AG04450 (cell line): ENCODE measurements at regions not wholly inside any gene's neighbourhood (a gene's known extent, or its start where the extent isn't known, plus 50 kb on each side); places are given as distances from the start of the nearest gene placed in this dataset.

Experiments used
- CTCF ChIA-PET: fragments of 300-600, 350-600 bp; formaldehyde crosslinking; extraction: SDS; loops from one replicate; lab custom pipeline; 2022; ENCODE audit warnings: antibody characterized with exemption, inconsistent platforms; lab: Charles Lee
- POLR2A ChIA-PET: fragments of 350-600 bp; formaldehyde crosslinking; extraction: SDS; loops from one replicate; lab custom pipeline; 2021; ENCODE audit warnings: antibody characterized with exemption, inconsistent platforms; lab: Yijun Ruan, JAX
- DNase-seq: peaks from one replicate; pipeline ENCODE4 v3.0.0-alpha.2; 2011; ENCODE audit warnings: low read depth, low spot score
- H3K27ac ChIP-seq: one replicate; pipeline ENCODE4 v1.5.1; 2012; ENCODE audit warnings: low read depth, low read length, control low read depth
- H3K27me3 ChIP-seq: one replicate; pipeline ENCODE4 v1.6.0; 2012; ENCODE audit warnings: low read length; ENCODE audit not compliant: control insufficient read depth, insufficient read depth
- H3K4me3 ChIP-seq: 2 replicates; pipeline ENCODE4 v1.5.1; 2011; ENCODE audit warnings: mild to moderate bottlenecking, low read depth, low read length, control low read depth
- H3K9me3 ChIP-seq: 2 replicates; pipeline ENCODE4 v1.5.1; 2012; ENCODE audit warnings: low read length; ENCODE audit not compliant: control insufficient read depth, insufficient read depth
- TF ChIP-seq, protein P1 (sequence below): IDR thresholded peaks from 2 replicates; pipeline ENCODE4 v1.5.1; 2011; ENCODE audit warnings: low read depth, low read length, control low read depth, inconsistent platforms

DNA sequence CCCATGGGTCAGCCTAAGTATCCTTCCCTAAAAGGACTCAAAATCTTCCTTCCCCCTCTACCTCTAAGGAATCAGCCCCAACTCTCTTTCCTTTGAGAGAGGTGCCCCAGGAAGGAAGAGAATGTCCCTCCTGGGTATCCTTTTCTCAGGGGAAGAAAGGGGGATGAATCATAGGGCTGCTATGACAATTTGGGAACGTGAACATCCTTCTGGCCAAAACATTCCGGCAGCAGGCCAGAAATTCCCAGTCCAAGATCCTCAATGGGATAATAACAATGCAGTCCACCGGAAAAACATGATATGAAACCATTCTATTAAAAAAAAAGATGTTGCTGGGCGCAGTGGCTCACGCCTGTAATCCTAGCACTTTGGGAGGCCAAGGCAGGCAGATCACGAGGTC lies 50.8 kb upstream of the CACNA2D3 start:
- ChIA-PET CTCF (no interaction called here), POLR2A (no interaction called here)
- Histone ChIP-seq H3K9me3 (peaks cover 9% of the 10 kb centered on the region; the same call in 1 of the 2 replicates), H3K27me3 (no peaks in the 10 kb centered on the region), H3K4me3 (no peak overlapping the region), H3K27ac (no peak overlapping the region)
- DNase-seq = no peak
- TF ChIP-seq, protein P1, sequence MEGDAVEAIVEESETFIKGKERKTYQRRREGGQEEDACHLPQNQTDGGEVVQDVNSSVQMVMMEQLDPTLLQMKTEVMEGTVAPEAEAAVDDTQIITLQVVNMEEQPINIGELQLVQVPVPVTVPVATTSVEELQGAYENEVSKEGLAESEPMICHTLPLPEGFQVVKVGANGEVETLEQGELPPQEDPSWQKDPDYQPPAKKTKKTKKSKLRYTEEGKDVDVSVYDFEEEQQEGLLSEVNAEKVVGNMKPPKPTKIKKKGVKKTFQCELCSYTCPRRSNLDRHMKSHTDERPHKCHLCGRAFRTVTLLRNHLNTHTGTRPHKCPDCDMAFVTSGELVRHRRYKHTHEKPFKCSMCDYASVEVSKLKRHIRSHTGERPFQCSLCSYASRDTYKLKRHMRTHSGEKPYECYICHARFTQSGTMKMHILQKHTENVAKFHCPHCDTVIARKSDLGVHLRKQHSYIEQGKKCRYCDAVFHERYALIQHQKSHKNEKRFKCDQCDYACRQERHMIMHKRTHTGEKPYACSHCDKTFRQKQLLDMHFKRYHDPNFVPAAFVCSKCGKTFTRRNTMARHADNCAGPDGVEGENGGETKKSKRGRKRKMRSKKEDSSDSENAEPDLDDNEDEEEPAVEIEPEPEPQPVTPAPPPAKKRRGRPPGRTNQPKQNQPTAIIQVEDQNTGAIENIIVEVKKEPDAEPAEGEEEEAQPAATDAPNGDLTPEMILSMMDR = no peak

DNA sequence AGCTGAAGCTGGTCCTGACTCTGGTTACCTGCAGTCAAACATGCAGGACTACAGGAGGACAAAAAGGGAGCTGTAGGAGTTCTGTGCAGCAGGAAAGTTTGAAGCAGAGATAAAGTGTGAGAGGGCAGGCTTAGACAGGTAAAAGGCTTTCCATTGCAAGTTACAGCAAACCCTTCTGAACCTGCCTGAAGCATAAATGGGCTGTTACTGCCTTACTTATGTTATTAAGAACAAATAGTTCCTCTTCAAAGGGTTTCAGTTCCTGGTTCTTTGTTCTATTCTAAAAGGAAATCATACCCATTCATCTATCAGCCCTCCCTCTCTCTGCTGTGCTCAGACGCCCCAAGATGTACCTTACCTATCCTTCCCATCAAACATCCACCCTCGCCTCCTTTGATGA lies 52.4 kb upstream of the CACNA2D3 start:
- TF ChIP-seq, protein P1 = no peak
- Histone ChIP-seq H3K27me3 (no peaks in the 10 kb centered on the region), H3K27ac (no peak overlapping the region), H3K9me3 (peaks cover 9% of the 10 kb centered on the region; the same call in 1 of the 2 replicates), H3K4me3 (no peak overlapping the region)
- CTCF ChIA-PET = no interaction called here
- no peak for DNase-seq
- POLR2A ChIA-PET = no interaction called here

DNA sequence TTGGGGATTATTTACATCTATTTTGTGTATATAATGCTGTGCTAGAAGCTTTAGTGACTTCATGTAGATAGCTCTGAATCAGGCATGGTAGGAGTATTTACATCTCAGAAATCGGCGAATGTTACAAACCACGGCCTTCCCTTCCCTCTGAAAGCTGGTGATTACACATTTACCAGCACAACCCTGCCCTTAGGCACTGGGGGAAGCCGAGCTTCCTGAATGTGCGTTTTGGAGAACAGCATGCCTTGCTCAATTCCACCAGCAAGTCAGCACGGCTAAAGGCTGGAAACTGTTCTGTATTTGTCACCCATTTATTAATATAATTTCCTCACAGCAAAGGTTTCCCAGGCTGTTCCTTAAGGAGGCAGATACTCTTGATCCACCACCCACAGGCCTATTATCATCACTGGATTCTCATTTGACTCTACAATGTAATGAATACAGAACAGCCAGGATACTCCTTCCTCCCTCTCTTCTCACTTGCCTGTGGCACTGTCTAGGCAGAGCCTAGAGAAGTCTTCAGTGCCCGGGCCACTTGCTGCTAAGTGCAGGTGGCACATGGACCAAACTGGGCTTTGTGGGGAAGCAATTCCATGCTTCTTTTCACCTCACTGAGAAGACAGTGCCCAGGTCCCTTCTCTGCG lies 55.2 kb upstream of the CACNA2D3 start:
- POLR2A ChIA-PET = no interaction called here
- CTCF ChIA-PET = no interaction called here
- no peak for DNase-seq
- TF ChIP-seq, protein P1 = no peak
- Histone ChIP-seq H3K27ac (no peak overlapping the region), H3K9me3 (peaks cover 9% of the 10 kb centered on the region; the same call in 1 of the 2 replicates), H3K4me3 (no peak overlapping the region), H3K27me3 (no peaks in the 10 kb centered on the region)

DNA sequence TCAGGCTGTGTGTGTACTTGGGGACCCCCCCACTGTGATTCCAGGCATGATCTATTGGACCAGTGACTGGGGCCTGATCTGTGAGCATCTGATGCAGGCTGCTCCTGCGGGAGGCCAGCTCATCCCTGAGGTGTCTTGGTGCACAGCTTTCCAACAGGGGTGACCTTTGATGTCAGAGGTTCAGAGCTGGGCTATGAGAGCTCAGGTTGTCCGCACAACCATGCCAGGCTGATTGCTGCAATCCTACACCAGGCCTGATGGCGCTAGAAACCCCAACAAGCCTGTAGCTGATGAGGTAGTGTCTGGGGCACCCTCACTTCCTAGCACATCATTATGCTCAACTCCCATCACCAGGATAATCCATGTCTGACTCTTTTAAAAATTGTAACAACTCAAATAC lies 56.1 kb upstream of the CACNA2D3 start:
- CTCF ChIA-PET = no interaction called here
- POLR2A ChIA-PET = no interaction called here
- DNase-seq = no peak
- Histone ChIP-seq H3K9me3 (peaks cover 9% of the 10 kb centered on the region; the same call in 1 of the 2 replicates), H3K4me3 (no peak overlapping the region), H3K27me3 (no peaks in the 10 kb centered on the region), H3K27ac (no peak overlapping the region)
- TF ChIP-seq, protein P1 = no peak

DNA sequence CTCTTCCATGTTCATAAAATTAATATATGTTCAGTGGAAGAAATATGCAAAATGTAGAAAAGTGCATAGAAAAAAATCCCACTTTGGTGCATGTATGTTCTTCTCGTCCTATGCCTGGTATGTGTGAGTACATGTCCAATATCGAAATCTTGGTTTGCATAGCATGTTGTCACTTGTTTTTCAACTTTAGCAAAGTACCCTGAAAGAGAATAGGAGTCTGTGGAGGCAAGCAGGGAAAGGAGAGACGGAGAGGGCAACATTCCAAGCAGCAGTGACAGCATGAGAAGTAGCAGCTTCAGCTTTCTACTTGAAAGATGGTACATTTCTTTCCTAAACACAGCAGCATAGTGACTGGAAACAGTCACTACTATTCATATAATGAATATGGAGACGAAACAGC lies 56.8 kb upstream of the CACNA2D3 start:
- Histone ChIP-seq H3K27me3 (no peaks in the 10 kb centered on the region), H3K4me3 (no peak overlapping the region), H3K9me3 (peaks cover 9% of the 10 kb centered on the region; the same call in 1 of the 2 replicates), H3K27ac (no peak overlapping the region)
- DNase-seq = no peak
- ChIA-PET POLR2A (no interaction called here), CTCF (no interaction called here)
- TF ChIP-seq, protein P1 = no peak
